CD4-positive, alpha-beta T cell treated with Interferon gamma for 1 hour (primary cell): ENCODE measurements at regions not wholly inside any gene's neighbourhood (a gene's known extent, or its start where the extent isn't known, plus 50 kb on each side); places are given as distances from the start of the nearest gene placed in this dataset.

Experiments
- DNase-seq: peaks from one replicate; pipeline ENCODE4 v3.0.0-alpha.2; 2020

DNA sequence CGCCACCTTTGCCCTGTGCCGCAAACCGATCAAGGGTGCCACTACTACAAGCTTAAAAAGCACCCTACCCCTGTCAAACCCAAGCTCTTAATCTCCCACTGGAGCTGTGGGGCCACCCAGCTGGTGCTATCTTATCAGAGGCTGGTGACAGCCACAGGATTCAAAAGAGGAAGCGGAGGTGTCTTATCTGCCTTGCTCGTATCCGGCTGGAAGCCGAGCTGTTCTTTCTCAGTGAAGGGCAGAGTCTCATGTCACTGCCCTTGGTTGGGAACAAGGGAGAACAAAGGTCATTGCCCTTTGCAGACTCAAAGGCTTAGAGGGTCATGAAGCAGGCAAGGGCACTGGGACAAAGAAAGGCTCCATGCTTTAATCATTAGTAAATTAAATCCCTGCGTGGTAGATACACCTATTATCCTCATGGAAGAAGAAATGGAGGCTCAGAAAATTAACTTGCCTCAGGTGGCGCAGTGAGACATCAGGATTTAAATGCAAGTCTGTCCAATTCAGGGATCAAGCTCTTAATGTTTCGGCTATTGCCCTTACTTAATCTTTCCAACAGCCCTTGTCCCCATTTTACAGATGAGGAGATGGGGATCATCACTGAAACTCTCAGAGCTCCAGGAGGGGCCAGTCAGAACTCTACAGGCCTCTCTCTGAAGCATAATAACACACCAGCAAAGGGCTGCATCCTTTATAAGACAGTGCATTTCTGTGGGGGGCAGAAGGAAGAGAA, 360.0 kb upstream of the PROK2 start:
- DNase-seq = no peak

DNA sequence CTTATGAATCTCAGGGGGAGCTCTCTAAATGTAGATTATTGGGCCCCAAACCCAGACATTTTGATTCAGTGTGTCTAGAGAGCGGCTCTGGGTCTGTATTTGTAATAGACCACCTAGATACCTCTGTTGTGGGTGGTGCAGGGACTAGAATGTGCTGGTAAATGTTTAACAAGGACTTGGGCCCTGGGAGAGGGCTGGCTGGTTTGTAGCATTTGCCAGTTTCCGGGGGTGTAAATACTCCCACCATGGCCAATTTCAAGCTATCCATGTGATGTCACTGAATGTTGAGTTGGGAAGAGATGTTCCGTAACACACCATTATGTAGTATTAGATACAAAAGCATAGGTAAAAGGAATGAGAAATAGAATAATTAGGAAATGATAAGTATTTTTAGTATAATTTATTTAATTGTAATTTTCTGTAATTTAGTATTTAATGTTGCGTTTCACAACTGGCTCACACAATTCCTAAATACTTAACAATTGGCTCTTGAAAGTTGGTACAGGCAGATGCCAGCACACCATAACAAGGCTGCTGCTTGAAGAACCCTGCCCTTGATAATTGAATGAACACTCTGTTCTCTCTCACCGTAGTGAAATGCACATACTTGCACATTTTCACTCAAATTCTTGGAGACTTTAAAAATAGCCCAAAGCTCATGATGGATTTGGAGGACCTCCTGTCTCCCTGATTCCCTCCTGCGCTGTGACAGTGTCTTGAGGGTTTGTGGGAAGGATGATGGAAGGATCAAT, 359.2 kb upstream of the PROK2 start:
- DNase-seq = no peak

DNA sequence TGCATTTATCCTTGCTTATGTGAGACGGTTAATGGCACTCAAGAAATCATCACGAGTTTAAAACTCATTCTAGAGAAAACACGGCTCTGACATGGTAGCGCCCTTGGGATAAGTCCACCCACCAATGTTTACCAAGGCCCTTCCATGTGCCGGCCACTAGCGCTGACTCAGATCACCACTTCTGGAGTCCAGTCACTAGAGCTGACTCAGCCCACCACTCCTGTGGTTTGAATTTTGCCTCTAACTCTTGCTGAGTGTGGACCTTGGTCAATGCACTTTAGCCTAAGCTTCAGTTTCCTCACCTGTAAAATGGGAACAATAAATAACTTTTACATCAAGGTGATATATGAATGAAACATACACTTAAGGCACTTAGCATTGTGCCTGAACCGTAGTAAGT, 358.4 kb upstream of the PROK2 start:
- no peak for DNase-seq

DNA sequence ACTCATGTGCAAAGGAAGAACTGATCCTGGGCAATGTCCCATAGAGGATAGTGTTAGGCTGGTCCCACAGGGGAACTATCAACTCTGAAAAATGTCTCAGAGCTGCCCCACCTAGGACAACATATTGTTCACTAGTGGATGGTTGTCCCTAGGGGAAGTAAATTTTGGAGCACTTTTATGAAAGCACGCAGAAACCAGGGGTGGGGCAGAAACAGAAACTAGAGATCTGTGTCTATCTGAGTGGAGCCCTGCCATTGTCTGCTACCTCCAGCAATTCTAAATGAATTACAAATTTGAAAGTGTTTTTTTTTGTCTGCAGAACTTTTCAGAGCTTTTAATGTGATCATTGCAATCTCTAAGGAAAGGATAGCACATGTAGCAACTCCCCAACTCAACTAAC, 357.1 kb upstream of the PROK2 start:
- no peak for DNase-seq

DNA sequence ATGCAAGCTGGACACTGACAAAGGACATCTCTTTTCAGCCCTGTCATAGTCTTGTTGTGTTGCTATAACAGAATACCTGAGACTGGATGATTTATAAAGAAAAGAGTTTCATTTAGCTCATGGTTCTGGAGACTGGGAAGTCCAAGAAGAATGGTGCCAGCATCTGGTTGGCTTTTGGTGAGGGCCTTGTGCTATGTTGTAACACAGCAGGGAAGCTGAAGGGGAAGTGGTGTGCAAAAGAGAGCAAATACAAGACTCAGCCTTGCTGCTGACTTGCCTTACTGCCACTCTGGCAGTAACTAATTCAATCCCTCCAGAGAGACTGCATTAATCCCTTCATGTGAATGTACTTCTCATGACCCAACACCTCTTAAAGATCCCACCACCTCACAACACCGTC, 356.3 kb upstream of the PROK2 start:
- DNase-seq = no peak

DNA sequence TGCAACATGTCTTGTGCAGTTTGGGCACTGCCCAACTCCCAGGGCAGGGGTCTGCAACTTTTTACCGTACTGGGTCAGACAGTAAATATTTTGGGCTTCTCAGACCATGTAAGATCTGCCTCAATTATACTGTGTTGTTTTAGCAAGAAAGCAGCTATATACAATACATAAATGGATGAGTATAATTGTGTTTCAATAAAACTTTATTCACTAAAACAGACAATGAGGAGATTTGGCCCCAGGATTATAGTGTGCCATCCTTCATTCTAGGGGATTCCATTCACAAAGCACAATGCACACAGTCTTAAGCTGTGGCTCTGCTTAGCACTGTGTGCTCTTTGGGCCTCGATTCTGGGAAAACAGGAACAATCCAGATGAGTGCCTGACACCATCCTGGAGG, 354.4 kb upstream of the PROK2 start:
- no peak for DNase-seq

DNA sequence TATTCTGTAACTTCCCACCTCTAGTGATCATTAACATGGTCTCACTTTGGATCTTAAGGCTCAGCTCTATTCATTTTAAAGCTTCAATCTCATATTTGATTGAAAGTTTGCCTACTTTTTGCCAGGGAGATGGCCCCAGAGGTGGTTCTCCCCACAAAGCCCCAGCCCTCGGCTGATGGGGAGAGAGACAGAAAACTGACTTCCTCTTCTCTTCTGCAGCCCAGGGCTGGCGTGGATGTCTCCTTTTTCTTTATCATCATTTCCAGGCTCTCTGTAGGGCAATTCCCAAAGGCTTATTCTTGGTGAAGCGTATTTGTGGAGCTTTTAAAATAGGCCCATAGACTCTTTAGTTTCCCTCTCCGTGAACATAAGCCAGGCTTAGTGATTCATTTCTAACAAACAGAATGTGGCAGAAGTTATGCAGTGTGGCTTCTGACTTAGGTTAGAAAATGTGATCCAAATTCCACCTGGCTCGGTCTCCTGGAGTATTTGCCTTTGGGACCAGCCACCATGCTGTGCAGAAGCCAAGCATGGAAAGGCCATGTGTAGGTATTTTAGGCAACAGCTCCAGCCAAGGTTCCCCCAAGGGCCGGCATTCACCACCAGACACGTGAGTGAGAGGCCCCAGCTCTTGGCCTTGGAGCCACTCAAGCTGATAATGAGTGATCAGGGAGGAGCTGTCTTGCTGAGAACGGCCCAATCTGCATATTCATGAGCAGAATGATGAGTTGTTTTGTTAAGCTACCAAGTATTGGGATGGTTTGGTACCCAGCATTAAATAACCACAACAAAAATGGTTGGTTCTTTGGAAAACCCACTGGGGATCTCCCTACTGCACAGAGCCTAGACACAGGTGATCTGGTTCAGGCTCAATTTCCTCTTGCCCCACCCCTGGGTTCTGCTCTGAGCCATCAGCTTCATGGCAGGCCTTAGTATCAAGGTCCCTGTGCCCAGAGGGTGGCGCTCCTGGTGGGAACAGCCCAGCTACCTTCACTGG, 353.2 kb upstream of the PROK2 start:
- DNase-seq = no peak

DNA sequence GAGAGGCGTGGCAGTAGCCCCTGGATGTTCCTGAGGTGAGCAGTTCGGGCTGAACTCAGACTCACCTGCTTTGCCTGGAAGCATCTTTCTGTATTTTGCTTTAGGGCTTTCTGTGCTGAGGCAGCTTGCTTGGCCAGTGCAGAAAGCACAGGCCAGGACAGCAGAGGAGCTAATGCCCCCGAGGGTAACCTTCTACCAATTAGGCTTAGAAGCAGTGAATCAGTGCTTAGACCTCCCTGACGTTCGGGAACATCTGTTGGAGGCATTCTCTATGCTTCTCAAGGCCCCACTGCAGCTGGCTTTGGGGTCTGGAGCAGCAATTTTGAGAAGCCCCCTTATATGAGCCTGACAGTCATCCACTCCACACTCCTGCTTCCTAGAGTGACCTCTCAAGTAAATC, 350.7 kb upstream of the PROK2 start:
- DNase-seq = no peak

DNA sequence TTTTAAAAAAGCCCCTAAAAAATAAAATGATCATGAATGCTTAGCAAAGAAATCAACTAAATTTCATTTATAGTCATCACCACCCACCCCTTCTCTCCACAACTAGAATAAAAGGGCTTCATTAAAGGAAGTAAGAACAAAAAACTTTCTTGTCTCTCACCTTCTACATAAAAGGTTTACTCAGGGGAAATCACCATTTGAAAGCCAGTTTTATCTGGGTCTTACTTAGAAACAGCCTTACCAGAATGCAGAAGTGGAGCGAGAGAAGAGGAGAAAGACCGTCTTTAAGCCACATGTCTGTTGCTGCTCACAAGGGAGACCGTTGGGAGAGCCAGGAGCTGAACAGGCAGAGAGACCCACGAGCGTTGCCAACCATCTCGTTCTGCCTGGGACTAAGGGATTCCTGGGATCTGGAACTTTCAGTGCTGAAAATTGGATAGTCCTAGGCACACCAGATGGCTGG, 350.1 kb upstream of the PROK2 start:
- DNase-seq = no peak

DNA sequence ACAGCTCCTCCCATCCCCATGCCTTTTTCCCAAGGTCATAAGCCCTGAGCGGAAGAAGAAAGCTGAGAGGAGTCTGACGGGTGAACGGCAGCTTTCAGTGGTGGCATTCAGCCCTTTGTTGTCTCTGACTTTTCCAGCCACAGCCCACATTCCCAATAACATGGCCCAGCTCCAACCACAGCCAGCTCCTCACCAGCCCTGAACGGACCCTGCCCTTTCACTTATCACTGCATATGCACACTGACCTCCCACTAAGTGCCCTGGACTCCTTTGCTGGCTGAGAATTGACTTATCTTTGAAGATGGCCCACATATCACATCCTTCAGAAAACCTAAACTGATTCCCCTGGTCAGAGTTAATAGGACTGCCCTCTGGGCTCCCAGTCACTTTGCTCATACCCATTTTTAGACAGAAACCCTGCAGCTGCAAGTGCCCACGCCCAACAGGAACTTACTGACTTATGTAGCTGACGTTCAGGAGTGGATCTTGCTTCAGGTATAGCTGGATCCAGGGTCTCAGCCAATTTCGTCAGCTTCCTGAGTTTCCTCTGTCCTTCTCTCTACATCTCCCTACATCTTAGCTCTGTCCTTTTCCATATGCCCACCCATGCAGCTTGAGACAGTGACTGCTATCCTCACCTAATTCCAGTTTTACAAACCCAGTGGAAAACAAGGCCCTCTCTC, 348.5 kb upstream of the PROK2 start:
- no peak for DNase-seq

DNA sequence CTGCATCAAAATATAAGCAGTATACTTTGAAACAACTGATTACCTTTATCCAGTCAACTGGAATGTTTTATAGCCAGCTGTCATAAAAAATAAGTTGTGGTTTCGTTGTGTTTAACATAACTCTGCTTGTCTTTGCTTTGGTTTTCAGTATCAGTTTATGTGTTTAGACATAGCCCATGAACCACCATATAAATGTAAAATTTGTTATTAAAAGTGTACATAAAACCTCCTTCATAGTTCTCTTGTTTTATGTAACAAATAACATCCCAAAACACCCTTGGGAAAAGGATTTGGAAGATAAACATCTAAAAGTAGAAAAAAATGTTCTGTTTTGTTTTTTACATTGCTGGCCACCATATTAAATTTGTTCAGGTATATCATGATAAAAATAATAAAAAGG, 347.0 kb upstream of the PROK2 start:
- DNase-seq = no peak

DNA sequence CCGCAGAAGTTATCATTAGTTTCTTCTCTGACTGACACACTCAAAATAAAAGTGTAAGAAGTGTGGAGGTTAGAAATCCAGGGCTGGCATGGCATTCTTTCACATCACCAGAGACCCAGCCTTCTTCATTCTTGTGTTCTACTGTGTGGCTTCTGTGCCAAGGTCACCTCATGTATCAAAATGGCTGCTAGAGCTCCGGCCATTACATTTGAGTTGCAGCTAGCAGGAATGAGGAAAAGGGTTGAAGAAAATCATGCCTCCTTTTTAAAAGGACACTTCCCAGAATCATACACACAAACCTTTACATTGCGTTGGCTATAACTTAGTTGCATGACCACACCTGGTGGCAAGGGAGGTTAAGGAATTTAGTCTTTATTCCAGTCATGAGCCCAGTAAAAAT, 345.6 kb upstream of the PROK2 start:
- no peak for DNase-seq

DNA sequence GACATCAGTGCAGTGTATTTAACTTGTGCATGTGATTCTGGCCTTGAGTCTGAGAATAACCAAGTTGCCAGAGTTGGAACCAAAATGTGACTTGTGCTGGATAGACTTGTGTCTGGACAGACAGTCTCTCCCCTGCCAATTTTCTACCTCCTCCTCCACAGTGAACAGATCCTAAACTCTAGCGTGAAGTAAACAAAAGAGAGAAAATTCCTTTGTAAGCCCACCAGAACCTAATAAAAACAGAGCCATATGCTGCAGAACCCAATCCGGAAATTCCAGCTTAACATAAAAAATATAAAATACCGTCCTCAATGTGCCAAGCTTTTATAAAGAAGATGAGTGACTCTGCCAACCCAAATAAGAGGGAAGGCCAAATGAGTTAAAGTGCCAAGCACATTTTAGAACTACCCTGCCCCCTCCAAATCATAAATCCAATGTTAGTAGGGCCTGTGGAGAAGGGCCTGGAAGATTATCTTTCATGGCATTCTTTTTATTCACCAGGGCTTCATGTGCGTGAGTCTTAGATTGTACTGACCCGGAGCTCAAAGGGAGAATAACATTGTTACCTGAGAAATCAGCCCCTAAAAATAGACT, 344.6 kb upstream of the PROK2 start:
- DNase-seq = no peak

DNA sequence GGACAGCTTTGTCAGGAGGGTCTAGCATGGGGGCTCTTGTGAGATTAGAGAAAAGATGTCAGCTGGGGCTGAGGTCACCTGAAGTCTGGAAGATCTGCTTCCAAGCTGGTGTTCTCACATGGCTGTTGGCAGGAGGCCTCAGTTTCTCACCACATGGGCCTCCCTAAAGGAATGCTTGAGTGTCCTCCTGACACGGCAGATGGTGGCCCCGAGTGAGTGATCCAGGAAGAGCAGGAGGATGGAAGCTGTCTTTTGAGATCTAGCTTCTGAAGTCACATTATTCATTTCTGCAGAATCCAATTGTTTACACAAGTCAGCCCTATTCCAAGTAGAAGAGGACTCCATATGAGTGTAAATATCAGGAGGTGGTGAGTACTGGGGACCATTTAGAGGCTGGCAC, 344.0 kb upstream of the PROK2 start:
- no peak for DNase-seq

DNA sequence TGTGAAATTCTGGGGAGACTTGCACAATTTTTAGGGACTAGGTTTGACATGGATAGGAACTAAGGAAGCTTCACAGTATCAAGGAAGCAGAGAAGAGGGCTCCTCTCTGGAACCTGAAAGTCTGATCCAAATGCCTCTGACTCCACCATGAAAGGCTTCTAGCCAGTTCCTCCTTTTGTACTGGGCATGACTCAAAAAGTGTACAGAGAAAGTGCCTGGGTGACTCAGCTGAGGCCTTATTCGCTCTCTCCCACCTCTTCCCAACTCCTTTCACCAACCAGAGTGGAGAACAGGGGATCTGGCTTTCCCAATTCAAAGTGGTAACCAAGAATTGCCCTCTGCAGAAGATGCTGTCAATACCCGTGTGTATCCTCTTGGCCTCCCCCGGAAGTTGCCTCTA, 342.9 kb upstream of the PROK2 start:
- DNase-seq = peak; percentile 9

DNA sequence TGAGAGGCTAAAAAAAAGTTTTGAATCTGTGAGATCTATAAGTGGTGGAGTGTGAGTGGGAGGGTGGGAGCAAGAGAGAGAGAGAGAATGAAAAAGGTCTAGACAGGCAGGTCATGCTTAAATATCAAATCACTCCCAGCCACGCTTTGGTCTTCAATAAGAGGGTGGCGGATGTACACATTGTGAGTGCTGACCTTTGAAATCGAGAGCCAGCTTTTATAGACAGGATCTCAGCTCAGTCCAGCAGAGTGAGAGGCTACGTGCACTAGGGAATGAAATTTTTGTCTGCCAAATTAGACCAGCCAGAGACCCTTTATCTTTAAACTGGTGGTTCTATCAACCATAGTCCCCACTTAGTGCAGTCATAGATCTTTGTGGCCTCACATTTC, 342.3 kb upstream of the PROK2 start:
- DNase-seq = no peak

DNA sequence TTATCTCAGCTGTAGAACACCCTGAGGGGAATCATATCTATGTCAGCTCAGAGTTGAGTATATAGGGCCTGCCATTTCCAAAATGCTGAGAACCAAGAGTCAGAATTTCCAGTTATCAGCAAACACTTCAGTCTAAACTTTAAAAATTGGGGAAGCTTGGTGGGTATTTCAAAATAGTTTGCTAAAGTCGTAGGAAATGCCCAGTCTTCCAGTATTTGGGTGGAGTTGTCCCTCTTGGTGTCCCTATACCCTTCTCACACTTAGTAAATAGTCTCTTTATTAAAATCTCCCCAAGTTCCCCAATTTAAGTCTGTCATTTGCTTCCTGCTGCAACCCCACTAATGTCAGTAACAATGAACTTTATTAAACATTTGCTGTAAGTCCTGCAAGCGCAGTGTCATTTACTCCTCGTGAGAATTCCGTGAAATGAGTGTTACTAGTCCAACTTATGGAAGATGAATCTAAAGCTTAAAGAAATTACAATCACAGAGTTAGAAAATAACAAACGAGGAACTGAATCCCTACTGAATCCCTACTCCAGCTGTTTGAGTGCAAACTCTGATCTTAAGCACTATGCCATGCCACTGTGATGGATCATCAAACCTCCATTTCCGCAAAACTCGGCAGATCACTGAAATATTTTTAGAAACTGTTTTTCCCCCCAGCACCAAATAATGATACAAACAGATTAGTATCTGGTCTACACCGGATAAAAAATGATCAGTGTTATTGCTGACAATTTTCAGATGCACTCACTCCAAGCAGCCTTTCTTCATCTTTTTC, 341.7 kb upstream of the PROK2 start:
- DNase-seq = no peak

DNA sequence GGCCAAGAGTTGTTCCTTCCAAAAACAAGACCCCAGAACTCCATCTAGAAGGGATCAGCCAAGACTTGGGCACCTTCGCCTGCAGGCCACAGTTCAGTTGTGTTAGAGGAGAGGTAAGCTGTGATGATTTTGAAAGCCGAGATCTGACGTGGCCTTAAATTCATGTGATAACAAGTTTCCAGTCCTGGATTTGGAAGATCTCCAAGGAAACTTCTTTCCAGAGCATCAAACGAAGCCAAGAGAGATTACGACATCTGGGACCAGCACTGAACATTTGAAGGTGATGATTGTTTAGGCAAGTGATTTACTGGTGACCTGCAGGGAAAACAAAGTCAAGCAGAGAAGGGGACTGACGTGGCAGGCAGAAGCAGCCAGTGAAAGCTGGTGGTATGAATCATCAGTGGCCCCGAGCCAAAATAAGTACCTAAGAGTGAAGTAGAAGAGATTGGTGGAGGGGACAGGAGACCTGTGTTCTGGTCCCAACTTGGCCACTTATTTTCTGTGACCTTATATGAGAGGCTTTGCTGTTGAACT, 339.0 kb upstream of the PROK2 start:
- DNase-seq = no peak

DNA sequence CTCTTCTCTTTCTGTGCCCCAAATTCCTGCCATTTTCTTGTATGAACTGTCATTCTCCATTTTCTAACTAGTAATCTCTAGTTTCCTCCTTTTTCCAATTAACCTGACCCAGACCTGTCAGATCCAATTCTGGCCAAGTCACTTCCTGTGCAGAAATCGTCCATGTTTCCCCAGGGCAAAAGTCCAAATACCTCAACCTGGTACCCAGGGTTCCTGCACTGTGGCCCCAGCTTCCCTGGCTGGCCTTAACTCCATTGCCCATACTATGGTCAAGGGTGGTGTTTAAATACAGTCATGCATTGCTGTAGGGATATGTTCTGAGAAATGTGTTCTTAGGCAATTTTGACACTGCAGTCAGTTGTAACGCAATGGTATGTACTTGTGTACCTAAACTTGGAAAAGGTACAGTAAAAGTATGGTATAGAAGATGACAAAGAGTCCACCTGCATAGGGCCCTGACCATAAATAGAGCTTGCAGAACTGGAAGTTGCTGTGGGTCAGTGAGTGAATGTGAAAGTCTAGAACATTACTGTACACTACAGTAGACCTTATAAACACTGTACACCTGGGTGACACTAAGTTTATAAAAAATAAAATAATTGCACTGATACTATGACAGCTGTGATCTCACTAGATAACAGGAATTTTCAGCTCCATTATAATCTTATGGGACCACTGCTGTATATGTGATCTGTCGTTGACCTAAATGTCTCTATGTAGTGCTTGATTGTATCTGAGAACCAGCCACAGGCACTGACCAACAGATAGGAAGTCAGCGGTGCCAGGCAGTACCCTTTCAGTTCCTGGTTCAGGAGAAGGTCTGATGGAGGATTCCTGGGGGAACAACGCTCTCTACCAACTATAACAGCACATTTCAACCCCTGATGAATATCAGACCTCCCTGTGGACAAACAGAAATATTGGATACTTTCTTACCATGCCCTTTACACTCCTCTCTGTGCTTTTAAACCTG, 336.1 kb upstream of the PROK2 start:
- no peak for DNase-seq

DNA sequence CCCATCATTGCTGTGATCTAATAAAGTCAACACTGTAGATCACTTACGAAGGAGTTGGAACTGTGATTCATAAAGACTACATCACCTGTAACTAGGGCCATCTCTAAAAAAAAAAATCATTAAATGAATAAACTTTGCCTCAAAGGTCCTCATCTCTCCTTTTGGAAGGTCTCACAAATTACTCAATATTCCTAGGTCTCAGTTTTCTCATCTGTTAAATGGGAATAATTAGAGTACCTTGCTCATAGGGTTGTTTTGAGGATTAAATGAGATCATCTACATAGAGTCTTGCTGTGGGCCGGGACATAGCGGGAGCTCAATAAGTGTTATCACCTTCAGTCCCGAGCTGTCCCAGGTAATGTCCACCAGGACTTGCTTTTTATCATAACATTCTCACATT, 335.1 kb upstream of the PROK2 start:
- DNase-seq = no peak
